HUES6 (cell line): ENCODE measurements at regions not wholly inside any gene's neighbourhood (a gene's known extent, or its start where the extent isn't known, plus 50 kb on each side); places are given as distances from the start of the nearest gene placed in this dataset.

Experiments
- H3K27ac ChIP-seq: 2 replicates; pipeline ENCODE4 v1.7.0; 2013; ENCODE audit warnings: low read depth, mild to moderate bottlenecking, low read length, inconsistent platforms
- H3K27me3 ChIP-seq: 2 replicates; pipeline ENCODE4 v1.6.1; 2013; ENCODE audit warnings: low read length; ENCODE audit not compliant: control insufficient read depth, insufficient read depth
- H3K36me3 ChIP-seq: 2 replicates; pipeline ENCODE4 v1.6.1; 2013; ENCODE audit warnings: low read length; ENCODE audit not compliant: control insufficient read depth, insufficient read depth
- H3K4me1 ChIP-seq: 2 replicates; pipeline ENCODE4 v1.6.1; 2013; ENCODE audit warnings: low read length; ENCODE audit not compliant: control insufficient read depth, insufficient read depth
- H3K4me3 ChIP-seq: 2 replicates; pipeline ENCODE4 v1.5.1; 2013; ENCODE audit warnings: low read depth, low read length
- H3K9ac ChIP-seq: one replicate; pipeline ENCODE4 v1.6.1; 2013; ENCODE audit warnings: mild to moderate bottlenecking, low read length
- H3K9me3 ChIP-seq: 2 replicates; pipeline ENCODE4 v1.6.1; 2013; ENCODE audit warnings: low read depth, low read length; ENCODE audit not compliant: control insufficient read depth, insufficient read depth

DNA sequence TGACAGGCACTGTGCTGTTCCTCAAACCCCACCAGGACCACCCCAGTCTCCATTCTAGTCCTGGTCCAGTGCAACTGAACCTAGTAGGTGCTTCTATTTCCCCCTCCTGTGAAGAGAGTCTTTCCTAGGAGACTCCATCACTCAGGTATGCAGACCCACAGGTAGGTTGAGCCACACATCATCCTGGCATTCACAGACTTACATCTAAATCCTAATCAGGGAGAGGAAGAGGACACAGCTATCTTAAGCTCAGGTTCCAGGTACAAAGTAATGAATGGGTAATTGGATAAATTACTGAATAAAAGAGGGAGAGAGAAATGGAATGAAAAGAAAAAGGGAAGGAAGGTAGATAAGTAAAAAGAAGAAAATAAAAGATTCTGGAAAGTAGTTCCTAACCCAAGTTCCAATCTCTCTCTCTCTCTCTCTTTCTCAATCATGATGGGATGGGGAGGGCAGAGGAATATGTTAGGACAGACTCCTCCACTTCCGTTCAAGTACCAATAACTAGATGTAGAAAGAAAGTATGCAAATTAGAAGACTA is 139.8 kb upstream of the NAMPT start:
- Histone ChIP-seq H3K36me3 (no peaks in the 10 kb centered on the region), H3K9me3 (no peaks in the 10 kb centered on the region), H3K27me3 (no peaks in the 10 kb centered on the region), H3K27ac (no peak overlapping the region), H3K4me1 (peaks cover 12% of the 10 kb centered on the region), H3K4me3 (no peak overlapping the region), H3K9ac (no peak overlapping the region)

DNA sequence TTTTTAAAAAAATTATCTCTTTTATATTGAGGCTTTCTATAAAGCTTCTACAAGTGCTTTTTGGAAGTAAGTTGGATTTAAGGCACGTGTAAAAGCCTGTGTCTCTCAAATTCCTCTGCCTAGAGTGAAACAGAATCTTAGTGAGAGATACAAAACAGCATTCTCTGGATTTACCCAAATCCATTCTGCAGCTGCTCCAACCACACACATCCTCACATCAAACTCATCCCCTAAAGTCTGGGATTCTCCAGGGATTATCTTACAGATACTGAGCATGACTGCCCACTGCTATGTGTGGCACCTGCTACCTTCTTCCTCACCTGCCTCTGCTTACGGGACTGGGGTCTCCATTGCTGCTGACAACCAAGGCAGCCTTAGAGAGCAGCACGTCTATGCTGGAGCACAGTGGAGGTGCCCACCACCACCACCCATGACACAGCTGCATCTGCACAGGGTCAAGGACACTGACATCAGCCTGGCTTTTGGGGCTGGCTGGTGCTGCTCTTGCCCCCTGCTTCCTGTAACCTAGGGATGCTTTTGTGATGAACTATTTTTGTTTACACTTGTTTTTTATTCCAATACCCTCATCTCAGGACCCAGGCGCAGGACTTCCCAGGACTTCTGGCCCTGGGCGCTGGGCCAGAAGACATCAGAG is 139.2 kb upstream of the NAMPT start:
- Histone ChIP-seq H3K4me1 (peaks cover 10% of the 10 kb centered on the region), H3K27me3 (no peaks in the 10 kb centered on the region), H3K4me3 (no peak overlapping the region), H3K9me3 (no peaks in the 10 kb centered on the region), H3K36me3 (no peaks in the 10 kb centered on the region), H3K27ac (no peak overlapping the region), H3K9ac (no peak overlapping the region)

DNA sequence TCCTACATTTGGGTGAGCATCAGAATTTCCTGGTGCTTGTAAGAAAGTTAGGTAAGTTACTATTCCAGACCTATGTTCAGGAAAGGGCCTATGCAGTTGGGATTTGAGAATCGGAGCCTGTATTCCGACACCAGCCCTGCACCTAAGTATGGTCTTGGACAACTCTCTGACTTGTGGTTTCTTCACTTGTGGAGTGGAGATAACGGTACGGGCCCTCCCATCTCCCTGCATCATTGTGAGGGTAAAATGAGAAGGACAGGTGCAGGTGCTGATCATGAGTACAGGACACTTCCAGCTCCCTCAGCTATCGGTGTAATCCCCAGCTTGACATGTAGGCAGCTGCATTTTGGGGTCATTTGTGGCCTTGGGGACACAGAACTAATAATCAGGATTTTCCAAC is 138.3 kb upstream of the NAMPT start:
- Histone ChIP-seq H3K4me3 (no peak overlapping the region), H3K27ac (no peak overlapping the region)

DNA sequence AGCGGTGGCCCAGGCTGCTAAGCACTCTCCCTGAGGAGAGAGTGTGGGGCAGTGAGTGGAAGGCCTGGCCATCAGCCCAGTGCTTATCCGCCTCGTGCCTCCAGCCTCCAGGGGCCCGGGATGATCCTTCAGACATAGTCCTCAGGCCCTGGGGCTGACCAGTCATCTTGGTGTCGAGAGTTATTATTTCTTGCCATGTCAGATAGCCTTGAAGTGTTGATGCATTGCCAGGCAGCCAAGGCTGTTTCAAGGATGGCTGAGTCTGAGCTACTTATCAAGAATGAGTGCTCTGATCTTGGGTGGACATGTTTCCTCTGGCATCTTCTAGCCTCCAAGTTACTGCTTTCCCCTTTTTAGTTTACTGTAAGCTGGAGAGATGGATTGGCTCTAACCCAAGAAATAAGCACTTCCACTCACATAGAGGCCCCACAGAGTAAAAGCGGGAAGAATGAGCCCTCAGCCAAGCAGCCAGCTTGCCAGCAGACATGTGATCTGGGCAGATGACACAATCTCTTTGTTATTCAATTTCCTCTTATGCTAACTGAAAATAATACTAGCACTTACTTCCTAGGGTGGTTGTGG is 136.5 kb upstream of the NAMPT start:
- peaks cover 3% of the 10 kb centered on the region; the same call in 1 of the 2 replicates for H3K4me1 ChIP-seq
- no peak overlapping the region for H3K9ac ChIP-seq
- peaks cover 2% of the 10 kb centered on the region; the same call in 1 of the 2 replicates for H3K9me3 ChIP-seq
- H3K27me3 ChIP-seq: no peaks in the 10 kb centered on the region
- no peak overlapping the region for H3K27ac ChIP-seq
- no peak overlapping the region for H3K4me3 ChIP-seq
- H3K36me3 ChIP-seq: no peaks in the 10 kb centered on the region

More for the DNA sequence above, 138.3 kb upstream of the NAMPT start:
- Histone ChIP-seq H3K4me1 (peaks cover 7% of the 10 kb centered on the region), H3K27me3 (no peaks in the 10 kb centered on the region), H3K36me3 (no peaks in the 10 kb centered on the region), H3K9me3 (no peaks in the 10 kb centered on the region), H3K9ac (no peak overlapping the region)

DNA sequence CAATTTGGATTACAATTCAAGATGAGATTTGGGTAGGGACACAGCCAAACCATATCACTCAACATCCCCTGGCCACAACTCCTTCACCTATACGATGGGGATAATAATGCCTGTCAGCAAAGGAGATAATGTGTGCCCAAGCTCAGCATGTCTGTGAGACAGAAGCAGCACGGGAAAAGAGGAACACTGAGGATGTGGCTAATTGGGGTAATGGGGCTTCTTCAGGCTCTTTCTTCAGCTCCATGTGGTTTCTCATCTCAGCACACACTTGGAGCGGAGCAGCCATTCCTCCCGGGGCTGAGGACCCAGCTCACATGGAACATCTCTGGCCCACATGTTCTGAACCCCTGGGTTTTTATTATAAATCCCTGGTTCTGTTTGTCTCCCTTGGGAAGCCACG is 136.0 kb upstream of the NAMPT start:
- no peak overlapping the region for H3K9ac ChIP-seq
- peaks cover 3% of the 10 kb centered on the region; the same call in 1 of the 2 replicates for H3K4me1 ChIP-seq
- H3K27me3 ChIP-seq: no peaks in the 10 kb centered on the region
- no peaks in the 10 kb centered on the region for H3K36me3 ChIP-seq
- no peak overlapping the region for H3K4me3 ChIP-seq
- peaks cover 4% of the 10 kb centered on the region; the same call in 1 of the 2 replicates for H3K9me3 ChIP-seq
- no peak overlapping the region for H3K27ac ChIP-seq

DNA sequence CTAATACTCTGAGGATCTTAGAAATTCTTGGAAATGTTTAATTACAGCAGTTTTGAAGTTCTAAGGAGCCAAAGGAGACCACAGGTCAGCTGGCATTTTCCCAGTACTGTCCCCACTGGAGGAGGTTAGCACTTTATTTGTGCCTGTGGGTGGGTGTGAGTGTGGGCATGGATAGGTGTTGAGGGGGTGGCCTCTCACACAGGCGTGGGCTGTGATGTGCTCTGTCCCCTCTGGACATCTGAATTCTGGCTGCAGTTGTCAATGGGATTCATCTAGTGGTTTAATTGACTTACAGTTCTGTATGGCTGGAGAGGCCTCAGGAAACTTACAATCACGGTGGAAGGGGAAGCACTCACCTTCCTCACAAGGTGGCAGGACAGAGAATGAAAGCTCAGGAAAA is 135.4 kb upstream of the NAMPT start:
- H3K9ac ChIP-seq: no peak overlapping the region
- peaks cover 4% of the 10 kb centered on the region; the same call in 1 of the 2 replicates for H3K9me3 ChIP-seq
- no peak overlapping the region for H3K4me3 ChIP-seq
- no peaks in the 10 kb centered on the region for H3K36me3 ChIP-seq
- no peak overlapping the region for H3K27ac ChIP-seq
- H3K27me3 ChIP-seq: no peaks in the 10 kb centered on the region
- H3K4me1 ChIP-seq: peaks cover 2% of the 10 kb centered on the region; the same call in 1 of the 2 replicates

DNA sequence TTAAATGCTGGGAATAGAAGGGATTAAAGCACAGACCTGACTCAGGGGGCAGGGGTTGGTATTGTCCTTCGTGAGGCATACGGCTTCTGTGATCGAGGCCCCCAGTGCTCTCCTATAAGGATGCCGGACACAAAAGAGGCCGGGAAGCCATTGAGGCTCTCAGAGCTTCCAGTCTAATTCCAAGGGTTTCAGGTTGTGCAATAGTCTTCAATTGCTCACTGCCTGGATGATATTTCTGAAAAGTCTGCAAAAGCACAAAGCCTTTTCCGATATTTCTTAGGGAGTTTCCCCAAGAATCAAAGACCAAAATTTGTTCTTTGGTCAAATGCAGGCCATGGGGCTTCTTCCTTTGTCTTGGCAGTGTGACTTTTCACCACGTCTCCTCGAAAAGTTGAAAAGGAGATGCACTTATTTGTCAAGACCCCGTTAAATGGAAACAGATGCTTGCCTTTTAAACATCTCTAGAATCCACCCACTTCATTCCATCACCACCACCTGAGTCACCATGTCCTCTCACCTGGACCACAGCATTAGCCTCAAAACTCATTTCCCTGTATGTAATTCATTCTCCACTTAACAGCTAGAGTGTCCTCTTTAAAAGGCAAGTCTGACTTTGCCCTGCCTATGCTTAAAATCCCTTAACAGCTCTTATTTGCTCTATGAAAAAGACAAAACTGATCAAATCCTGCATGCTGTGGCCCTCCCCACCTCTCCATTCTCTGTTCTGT is 134.8 kb upstream of the NAMPT start:
- Histone ChIP-seq H3K9me3 (peaks cover 4% of the 10 kb centered on the region; the same call in 1 of the 2 replicates), H3K36me3 (no peaks in the 10 kb centered on the region), H3K4me3 (no peak overlapping the region), H3K9ac (no peak overlapping the region), H3K27me3 (no peaks in the 10 kb centered on the region), H3K4me1 (no peaks in the 10 kb centered on the region), H3K27ac (no peak overlapping the region)

DNA sequence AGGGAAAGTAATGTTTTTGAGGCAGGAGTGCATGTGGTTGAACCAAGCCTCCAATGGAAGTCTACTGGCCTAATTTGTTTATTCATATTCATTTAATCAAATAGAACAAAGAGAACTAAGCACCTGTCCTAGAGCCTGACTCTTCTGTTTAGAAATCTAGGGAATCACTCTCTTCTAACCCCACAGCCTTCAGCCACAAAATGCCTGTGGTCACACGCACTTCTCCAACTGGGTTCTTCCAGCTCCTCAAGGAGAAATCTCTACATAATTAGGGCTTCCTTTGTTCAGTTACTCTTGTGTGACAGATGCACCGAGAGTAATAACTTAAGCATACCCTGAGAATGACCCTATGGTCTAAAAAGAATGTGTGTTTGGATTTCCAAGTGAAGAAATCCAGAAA is 133.7 kb upstream of the NAMPT start:
- H3K4me3 ChIP-seq: no peak overlapping the region
- H3K36me3 ChIP-seq: no peaks in the 10 kb centered on the region
- no peaks in the 10 kb centered on the region for H3K27me3 ChIP-seq
- H3K9ac ChIP-seq: no peak overlapping the region
- no peaks in the 10 kb centered on the region for H3K4me1 ChIP-seq
- H3K9me3 ChIP-seq: peaks cover 4% of the 10 kb centered on the region; the same call in 1 of the 2 replicates
- no peak overlapping the region for H3K27ac ChIP-seq

DNA sequence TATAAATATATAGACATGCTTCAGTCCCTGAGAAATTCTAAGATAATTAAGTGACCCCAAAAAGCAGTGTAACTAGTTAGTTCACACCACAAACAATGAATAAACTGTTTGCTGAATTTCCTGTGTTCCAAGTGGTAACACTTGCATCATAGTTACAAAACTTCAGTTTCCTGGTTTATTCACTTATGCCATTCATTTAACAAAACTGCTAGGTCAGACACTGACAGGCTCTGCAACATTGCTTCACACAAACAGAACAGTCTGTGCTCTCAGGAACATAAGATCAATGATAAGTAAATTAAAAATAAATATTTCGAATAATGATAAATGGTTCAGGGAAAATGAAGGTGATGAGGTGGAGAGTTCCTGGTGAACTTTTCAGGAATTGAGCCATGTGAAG is 133.3 kb upstream of the NAMPT start:
- no peaks in the 10 kb centered on the region for H3K36me3 ChIP-seq
- no peaks in the 10 kb centered on the region for H3K27me3 ChIP-seq
- H3K4me3 ChIP-seq: no peak overlapping the region
- no peak overlapping the region for H3K27ac ChIP-seq
- H3K4me1 ChIP-seq: no peaks in the 10 kb centered on the region
- H3K9ac ChIP-seq: no peak overlapping the region
- H3K9me3 ChIP-seq: peaks cover 4% of the 10 kb centered on the region; the same call in 1 of the 2 replicates

DNA sequence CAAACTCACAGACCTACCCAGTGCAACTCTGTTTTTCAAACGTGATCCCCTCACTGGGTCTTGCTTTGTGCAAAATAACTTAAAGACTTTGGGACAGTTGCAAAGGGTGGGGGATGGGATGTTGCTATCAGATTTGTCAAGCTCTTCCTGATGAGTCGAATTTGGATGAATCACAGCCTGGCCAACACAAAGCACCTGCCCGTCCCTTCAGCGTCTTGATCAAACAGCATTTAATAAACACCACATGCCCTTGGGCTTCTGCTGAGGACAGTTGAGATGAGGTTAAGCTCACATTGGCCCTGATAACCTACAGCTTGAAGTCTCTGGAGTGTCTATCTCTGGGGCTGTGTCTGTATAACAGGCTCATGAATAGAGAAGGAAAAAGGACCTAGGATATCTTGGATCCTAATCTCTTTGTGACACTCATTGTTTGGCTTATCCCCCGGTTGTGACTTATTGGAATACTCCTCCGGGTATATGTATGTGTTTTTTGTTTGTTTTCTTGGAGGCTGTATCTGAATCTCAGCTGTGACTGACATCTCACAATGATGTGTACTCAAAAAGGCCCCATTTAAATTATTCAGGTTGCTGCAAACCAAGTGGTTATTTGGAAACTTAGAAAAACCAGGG is 132.6 kb upstream of the NAMPT start:
- no peaks in the 10 kb centered on the region for H3K27me3 ChIP-seq
- no peak overlapping the region for H3K9ac ChIP-seq
- H3K4me1 ChIP-seq: no peaks in the 10 kb centered on the region
- H3K36me3 ChIP-seq: no peaks in the 10 kb centered on the region
- no peak overlapping the region for H3K4me3 ChIP-seq
- H3K27ac ChIP-seq: no peak overlapping the region
- H3K9me3 ChIP-seq: peaks cover 4% of the 10 kb centered on the region; the same call in 1 of the 2 replicates
